ENCODE measurements at regions not wholly inside any gene's neighbourhood (a gene's known extent, or its start where the extent isn't known, plus 50 kb on each side); places are given as distances from the start of the nearest gene placed in this dataset.
"Not testable (repeated sequence)": the region's sequence is repeated elsewhere in the genome, so short reads cannot be mapped to it uniquely, and the experiment has no call there.

GRCh38 chr5:34339408-34340001 lies 296.5 kb upstream of the C1QTNF3 start:
- H3K4me1 Mint-ChIP-seq (ENCODE audit: low read depth); H3K36me3 Mint-ChIP-seq (ENCODE audit: low read depth); H3K9me3 Mint-ChIP-seq; H3K27ac Mint-ChIP-seq; H3K27me3 Mint-ChIP-seq; H3K4me3 Mint-ChIP-seq: not testable (repeated sequence)

GRCh38 chr5:34354440-34354839 lies 301.7 kb upstream of the RAI14 start:
- not testable (repeated sequence) for H3K27me3 Mint-ChIP-seq; H3K9me3 Mint-ChIP-seq; H3K27ac Mint-ChIP-seq; H3K4me3 Mint-ChIP-seq; H3K36me3 Mint-ChIP-seq (ENCODE audit: low read depth); H3K4me1 Mint-ChIP-seq (ENCODE audit: low read depth)

DNA sequence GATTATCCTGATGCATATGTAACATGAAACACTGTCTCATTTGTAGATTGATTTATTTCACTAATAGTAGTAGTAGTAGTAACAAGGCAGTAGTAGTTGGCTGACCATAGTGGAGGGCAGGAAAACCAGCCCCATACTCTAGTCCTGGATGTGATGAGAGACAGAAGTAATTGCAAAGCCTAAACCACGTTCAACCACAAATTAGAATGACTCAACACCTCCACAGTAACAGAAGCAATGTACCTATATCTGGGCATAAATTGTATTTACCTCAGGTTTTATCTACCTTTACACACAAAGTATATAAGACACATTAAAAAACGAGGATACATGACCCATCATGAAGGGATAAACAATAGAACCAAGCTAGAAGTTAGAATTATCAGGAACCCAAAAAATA lies 284.7 kb upstream of the RAI14 start:
- H3K9me3 Mint-ChIP-seq; H3K36me3 Mint-ChIP-seq (ENCODE audit: low read depth); H3K4me3 Mint-ChIP-seq; H3K27me3 Mint-ChIP-seq; H3K4me1 Mint-ChIP-seq (ENCODE audit: low read depth): not testable (repeated sequence)
- H3K27ac Mint-ChIP-seq: peak overlapping the region; percentile 23

DNA sequence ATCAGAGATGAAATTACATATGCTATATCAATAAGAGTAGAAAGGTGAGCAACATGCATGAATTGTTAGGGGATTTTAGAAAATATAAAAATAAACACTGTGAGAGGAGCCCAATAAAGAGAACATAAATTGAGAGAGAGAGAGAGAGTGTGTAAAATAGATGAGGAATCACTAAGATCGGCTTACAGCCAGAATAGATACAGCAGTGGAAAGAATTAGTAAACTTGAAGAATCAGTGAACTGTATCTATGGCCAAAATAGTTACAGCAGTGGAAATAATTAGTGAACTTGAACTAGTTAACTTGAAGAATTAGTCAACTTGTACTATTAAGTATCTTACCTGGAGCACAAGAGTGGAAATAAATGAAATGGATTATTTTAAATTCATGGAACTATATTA lies 284.3 kb upstream of the RAI14 start:
- not testable (repeated sequence) for H3K4me3 Mint-ChIP-seq; H3K9me3 Mint-ChIP-seq; H3K27me3 Mint-ChIP-seq; H3K36me3 Mint-ChIP-seq (ENCODE audit: low read depth); H3K4me1 Mint-ChIP-seq (ENCODE audit: low read depth)
- H3K27ac Mint-ChIP-seq: peak overlapping the region; percentile 23

DNA sequence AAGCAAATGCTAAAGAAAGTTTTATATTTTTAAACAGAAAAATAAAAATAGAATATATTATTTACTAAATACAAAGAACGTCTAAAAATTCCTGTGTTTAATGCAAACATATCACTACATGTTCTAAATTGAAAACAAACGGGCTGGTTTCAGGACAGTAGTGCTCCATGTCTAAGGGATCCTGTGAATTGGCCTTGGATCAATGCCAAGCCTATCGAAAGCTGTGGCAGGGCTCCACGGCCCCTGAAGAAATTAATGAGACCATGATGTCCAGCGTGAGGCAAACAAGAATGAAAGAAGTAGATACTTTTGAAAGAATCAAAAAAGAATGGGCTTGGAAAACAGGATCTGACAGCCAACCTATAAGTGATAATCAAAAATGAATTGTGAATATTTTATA lies 283.4 kb upstream of the RAI14 start:
- not testable (repeated sequence) for H3K27me3 Mint-ChIP-seq; H3K36me3 Mint-ChIP-seq (ENCODE audit: low read depth); H3K4me1 Mint-ChIP-seq (ENCODE audit: low read depth)

GRCh38 chr5:34377651-34378050 lies 278.5 kb upstream of the RAI14 start:
- not testable (repeated sequence) for H3K4me3 Mint-ChIP-seq; H3K27me3 Mint-ChIP-seq; H3K27ac Mint-ChIP-seq; H3K36me3 Mint-ChIP-seq (ENCODE audit: low read depth); H3K4me1 Mint-ChIP-seq (ENCODE audit: low read depth); H3K9me3 Mint-ChIP-seq

More for the DNA sequence above, 283.4 kb upstream of the RAI14 start:
- H3K4me3 Mint-ChIP-seq, H3K27ac Mint-ChIP-seq, H3K9me3 Mint-ChIP-seq: not testable (repeated sequence)

- H3K4me3 Mint-ChIP-seq; H3K27me3 Mint-ChIP-seq; H3K36me3 Mint-ChIP-seq (ENCODE audit: low read depth); H3K9me3 Mint-ChIP-seq; H3K27ac Mint-ChIP-seq; H3K4me1 Mint-ChIP-seq (ENCODE audit: low read depth): not testable (repeated sequence)
These were observed 277.6 kb upstream of the RAI14 start for GRCh38 chr5:34378498-34378897.

- not testable (repeated sequence) for H3K36me3 Mint-ChIP-seq (ENCODE audit: low read depth); H3K4me1 Mint-ChIP-seq (ENCODE audit: low read depth); H3K4me3 Mint-ChIP-seq
These were observed 267.4 kb upstream of the RAI14 start for GRCh38 chr5:34388754-34389153.

GRCh38 chr5:34409373-34409772 lies 246.8 kb upstream of the RAI14 start:
- Mint-ChIP-seq H3K36me3 (ENCODE audit: low read depth) (no peaks in the 10 kb centered on the region), H3K4me1 (ENCODE audit: low read depth) (no peaks in the 10 kb centered on the region), H3K27ac (no peak overlapping the region), H3K27me3 (peaks cover 3% of the 10 kb centered on the region), H3K9me3 (no peaks in the 10 kb centered on the region), H3K4me3 (no peak overlapping the region)

More at GRCh38 chr5:34388754-34389153, 267.4 kb upstream of the RAI14 start:
- not testable (repeated sequence) for H3K27ac Mint-ChIP-seq, H3K9me3 Mint-ChIP-seq, H3K27me3 Mint-ChIP-seq

DNA sequence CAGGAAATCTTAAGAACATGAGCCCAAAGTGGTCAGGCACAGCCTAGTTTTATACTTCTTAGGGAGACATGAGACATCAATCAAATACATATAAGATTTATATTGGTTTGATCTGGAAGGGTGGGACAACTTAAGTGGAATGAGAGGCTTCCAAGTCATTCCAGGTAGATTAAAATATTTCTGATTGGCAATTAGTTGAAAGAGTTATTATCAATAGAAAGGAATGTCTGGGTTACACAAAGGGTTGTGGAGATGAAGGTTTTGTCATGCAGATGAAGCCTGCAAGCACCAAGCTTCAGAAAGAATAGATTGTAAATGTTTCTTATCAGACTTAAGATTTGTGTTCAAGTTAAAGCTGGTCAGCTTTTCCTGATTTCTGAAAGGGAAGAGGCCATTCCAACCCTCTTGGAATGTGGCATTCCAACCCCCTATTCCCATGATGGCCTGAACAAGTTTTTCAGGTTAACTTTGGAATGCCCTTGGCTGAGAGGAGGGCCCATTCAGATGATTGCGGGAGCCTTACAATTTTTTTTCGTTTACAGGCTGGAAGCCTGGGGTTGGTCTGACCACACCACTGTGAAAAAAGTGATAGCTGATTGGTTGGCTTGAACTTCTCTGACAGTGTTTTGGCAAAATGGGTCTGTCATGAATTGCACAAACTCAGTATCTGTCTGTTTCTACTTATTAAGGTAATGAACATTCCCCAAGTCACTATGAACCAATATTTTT lies 245.6 kb upstream of the RAI14 start:
- no peaks in the 10 kb centered on the region for H3K4me1 Mint-ChIP-seq (ENCODE audit: low read depth)
- H3K27ac Mint-ChIP-seq: no peak overlapping the region
- no peaks in the 10 kb centered on the region for H3K36me3 Mint-ChIP-seq (ENCODE audit: low read depth)
- peaks cover 7% of the 10 kb centered on the region for H3K27me3 Mint-ChIP-seq
- no peak overlapping the region for H3K4me3 Mint-ChIP-seq
- no peaks in the 10 kb centered on the region for H3K9me3 Mint-ChIP-seq

GRCh38 chr5:34411470-34412346 lies 244.4 kb upstream of the RAI14 start:
- Mint-ChIP-seq H3K27me3 (peaks cover 7% of the 10 kb centered on the region), H3K27ac (no peak overlapping the region), H3K9me3 (no peaks in the 10 kb centered on the region), H3K4me3 (no peak overlapping the region), H3K4me1 (ENCODE audit: low read depth) (no peaks in the 10 kb centered on the region), H3K36me3 (ENCODE audit: low read depth) (no peaks in the 10 kb centered on the region)

DNA sequence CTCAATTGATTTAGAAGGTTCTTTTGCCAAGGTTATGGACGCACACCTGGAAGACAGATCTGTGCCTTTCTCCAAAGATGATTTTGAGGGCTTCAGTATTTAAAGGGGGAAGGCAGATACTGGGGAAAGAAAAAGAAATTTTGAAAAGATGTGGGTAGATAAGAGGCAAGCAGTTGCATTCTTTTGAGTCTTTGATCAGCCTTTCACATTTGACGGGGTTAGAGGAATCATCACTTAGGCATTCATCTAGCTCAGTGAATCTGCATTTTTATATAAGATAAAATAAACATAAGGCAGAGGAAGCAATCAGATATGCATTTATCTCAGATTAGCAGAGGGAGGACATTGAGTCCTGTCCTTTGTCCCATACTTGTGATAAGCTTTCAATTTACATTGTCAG lies 243.4 kb upstream of the RAI14 start:
- Mint-ChIP-seq H3K27ac (no peak overlapping the region), H3K27me3 (peaks cover 7% of the 10 kb centered on the region), H3K9me3 (no peaks in the 10 kb centered on the region), H3K4me1 (ENCODE audit: low read depth) (no peaks in the 10 kb centered on the region), H3K4me3 (no peak overlapping the region), H3K36me3 (ENCODE audit: low read depth) (no peaks in the 10 kb centered on the region)

DNA sequence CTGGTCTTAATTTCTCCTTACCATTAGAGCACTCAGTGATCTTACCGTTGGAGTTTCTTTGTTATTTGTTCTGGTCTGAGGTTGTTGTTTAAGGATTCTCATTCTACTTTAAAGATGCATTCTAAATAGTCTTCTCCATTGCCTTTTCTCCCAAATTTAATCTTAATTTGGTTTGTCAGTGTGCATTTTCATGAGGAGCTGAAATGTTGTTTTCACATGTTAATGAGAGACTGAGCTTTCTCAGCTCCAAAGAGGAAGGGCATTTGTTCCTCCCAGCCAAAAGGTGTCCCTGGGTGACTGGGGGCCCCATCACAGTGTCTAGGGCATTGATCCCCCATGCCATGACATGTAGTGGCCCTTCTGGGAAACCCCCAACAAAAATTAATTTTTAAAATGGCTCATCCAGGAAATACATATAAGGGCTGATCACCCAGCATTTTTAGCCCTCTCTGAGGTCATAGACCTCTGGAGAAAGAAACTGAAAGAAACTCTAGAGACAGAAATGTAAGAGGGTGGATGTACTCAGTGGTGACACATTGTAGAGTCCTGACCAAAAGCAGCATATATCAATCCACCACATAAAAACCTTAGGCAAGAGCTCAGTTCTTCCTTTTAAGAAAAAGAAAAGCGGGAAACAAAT lies 240.4 kb upstream of the RAI14 start:
- Mint-ChIP-seq H3K27me3 (peaks cover 5% of the 10 kb centered on the region), H3K36me3 (ENCODE audit: low read depth) (no peaks in the 10 kb centered on the region), H3K27ac (no peak overlapping the region), H3K9me3 (no peaks in the 10 kb centered on the region), H3K4me3 (no peak overlapping the region), H3K4me1 (ENCODE audit: low read depth) (no peaks in the 10 kb centered on the region)

GRCh38 chr5:34416501-34417008 lies 239.6 kb upstream of the RAI14 start:
- Mint-ChIP-seq H3K27ac (no peak overlapping the region), H3K36me3 (ENCODE audit: low read depth) (no peaks in the 10 kb centered on the region), H3K27me3 (peaks cover 8% of the 10 kb centered on the region), H3K4me3 (no peak overlapping the region), H3K9me3 (peaks cover 4% of the 10 kb centered on the region), H3K4me1 (ENCODE audit: low read depth) (no peaks in the 10 kb centered on the region)

GRCh38 chr5:34420191-34420590 lies 235.9 kb upstream of the RAI14 start:
- H3K4me1 Mint-ChIP-seq (ENCODE audit: low read depth); H3K4me3 Mint-ChIP-seq; H3K27me3 Mint-ChIP-seq; H3K27ac Mint-ChIP-seq; H3K9me3 Mint-ChIP-seq; H3K36me3 Mint-ChIP-seq (ENCODE audit: low read depth): not testable (repeated sequence)
